A549 (cell line): ENCODE measurements at regions not wholly inside any gene's neighbourhood (a gene's known extent, or its start where the extent isn't known, plus 50 kb on each side); places are given as distances from the start of the nearest gene placed in this dataset.

Source experiments
- ATAC-seq, 2 experiments: fragments of 200-7000 bp in 1 of 2; fragments of >200 bp in 1 of 2; cut with Nextera tagmentation in 1 of 2; cut with Tn5 transposase in 1 of 2; 3 replicates each; pipeline versions ENCODE4 v1.8.0 to v1.9.1; 2018 to 2020; ENCODE audit warnings: mild to moderate bottlenecking in 1 of 2, moderate library complexity in 1 of 2
- CTCF ChIA-PET: fragments of 300-600 bp; sonication (Branson Sonifier 250); formaldehyde crosslinking; extraction: SDS; loops from one replicate; lab custom pipeline; 2021; ENCODE audit warnings: antibody characterized with exemption, inconsistent platforms; lab: Yijun Ruan, JAX
- POLR2A ChIA-PET: fragments of 350-600 bp; formaldehyde crosslinking; extraction: SDS; loops from one replicate; lab custom pipeline; 2021; ENCODE audit warnings: antibody characterized with exemption, inconsistent platforms; lab: Yijun Ruan, JAX
- DNase-seq, 2 experiments: peaks; one replicate each; pipeline versions ENCODE4 v3.0.0 to v3.0.0-alpha.2; 2011 to 2016; ENCODE audit warnings: low read depth in 1 of 2, low spot score in 1 of 2
- FAIRE-seq: peaks from 2 replicates; lab custom pipeline; 2011; peaks lifted over from hg19 to GRCh38; lab: Jason Lieb, UNC
- H3K27ac ChIP-seq, 2 experiments: fragments of >200 bp; sonication (Bioruptor Twin); formaldehyde crosslinking; 3 replicates each; pipeline ENCODE4 v1.5.1; 2016 to 2017
- H3K4me1 ChIP-seq: fragments of >200 bp; sonication (Bioruptor Twin); formaldehyde crosslinking; 3 replicates; pipeline ENCODE4 v1.6.1; 2016
- H3K4me2 ChIP-seq: fragments of >200 bp; sonication (Bioruptor Twin); formaldehyde crosslinking; 3 replicates; pipeline ENCODE4 v1.6.1; 2016
- H3K4me3 ChIP-seq: fragments of >200 bp; sonication (Bioruptor Twin); formaldehyde crosslinking; 3 replicates; pipeline ENCODE4 v1.5.1; 2016
- H3K9me3 ChIP-seq: fragments of >200 bp; sonication (Bioruptor Twin); formaldehyde crosslinking; 3 replicates; pipeline ENCODE4 v1.6.1; 2016
- CTCF ChIP-seq: fragments of >200 bp; sonication (Bioruptor Twin); formaldehyde crosslinking; IDR thresholded peaks from 3 replicates; pipeline ENCODE4 v1.5.1; 2016
- E2F6 ChIP-seq: IDR thresholded peaks from 2 replicates; pipeline ENCODE4 v1.6.1; 2012; ENCODE audit warnings: low read depth, borderline replicate concordance
- EHF ChIP-seq: fragments of 250-450 bp; sonication (Bioruptor Pico); IDR thresholded peaks from 2 replicates; pipeline ENCODE4 v1.5.0; 2020; ENCODE audit warnings: mild to moderate bottlenecking
- EHMT2 ChIP-seq: fragments of 200-600 bp; sonication (generic); IDR thresholded peaks from 2 replicates; pipeline ENCODE4 v1.6.1; 2016; ENCODE audit warnings: antibody characterized with exemption, low read depth, mild to moderate bottlenecking, moderate library complexity
- ESRRA ChIP-seq: fragments of 150-350 bp; IDR thresholded peaks from 2 replicates; pipeline ENCODE4 v1.6.1; 2014; ENCODE audit warnings: mild to moderate bottlenecking, low read length, borderline replicate concordance
- FOSB ChIP-seq: fragments of 250-450 bp; sonication (Bioruptor Pico); IDR thresholded peaks from 2 replicates; pipeline ENCODE4 v1.5.0; 2020; ENCODE audit warnings: mild to moderate bottlenecking, moderate library complexity
- FOSL2 ChIP-seq, 2 experiments: fragments of 450-650 bp in 1 of 2; fragments of >200 bp in 1 of 2; sonication (Bioruptor Twin) in 1 of 2; formaldehyde crosslinking; IDR thresholded peaks; 2 replicates each; pipeline versions ENCODE4 v1.5.0 to v1.6.1; 2016 to 2020; ENCODE audit warnings: mild to moderate bottlenecking in 1 of 2, moderate library complexity in 1 of 2
- HEYL ChIP-seq: fragments of 250-450 bp; sonication (Bioruptor Pico); IDR thresholded peaks from 2 replicates; pipeline ENCODE4 v1.8.0; 2021; ENCODE audit warnings: mild to moderate bottlenecking, moderate library complexity
- HOXB13 ChIP-seq: fragments of 250-450 bp; sonication (Bioruptor Pico); IDR thresholded peaks from 2 replicates; pipeline ENCODE4 v1.5.0; 2020; ENCODE audit warnings: low read depth, mild to moderate bottlenecking, moderate library complexity
- HOXB5 ChIP-seq: fragments of 250-450 bp; sonication (Bioruptor Pico); IDR thresholded peaks from 2 replicates; pipeline ENCODE4 v1.5.0; 2020; ENCODE audit warnings: mild to moderate bottlenecking, moderate library complexity
- JUNB ChIP-seq: fragments of >200 bp; sonication (Bioruptor Twin); formaldehyde crosslinking; IDR thresholded peaks from 2 replicates; pipeline ENCODE4 v1.6.1; 2016
- MAFK ChIP-seq: fragments of 450-650 bp; IDR thresholded peaks from 2 replicates; pipeline ENCODE4 v1.6.1; 2014; ENCODE audit not compliant: partially characterized antibody
- MAZ ChIP-seq: fragments of 150-350 bp; IDR thresholded peaks from 2 replicates; pipeline ENCODE4 v1.6.1; 2014; ENCODE audit warnings: antibody characterized with exemption, low read depth, low read length, borderline replicate concordance
- PHF8 ChIP-seq: fragments of 200-600 bp; sonication (generic); IDR thresholded peaks from 2 replicates; pipeline ENCODE4 v1.6.1; 2016; ENCODE audit warnings: low read depth, mild to moderate bottlenecking, antibody characterized with exemption, moderate library complexity, borderline replicate concordance
- RAD21 ChIP-seq, 2 experiments: fragments of >200 bp in 1 of 2; sonication (Bioruptor Twin) in 1 of 2; formaldehyde crosslinking in 1 of 2; IDR thresholded peaks in 1 of 2; conservative IDR thresholded peaks in 1 of 2; 2 replicates in 1 of 2; 3 replicates in 1 of 2; pipeline ENCODE4 v1.6.1; 2012 to 2018; ENCODE audit warnings: inconsistent platforms in 1 of 2
- RCOR1 ChIP-seq: fragments of 150-350 bp; IDR thresholded peaks from 2 replicates; pipeline ENCODE4 v1.6.1; 2014; ENCODE audit warnings: antibody characterized with exemption, low read length, low read depth
- RFX5 ChIP-seq: fragments of 450-650 bp; IDR thresholded peaks from 2 replicates; pipeline ENCODE4 v1.7.1; 2014; ENCODE audit warnings: antibody characterized with exemption, mild to moderate bottlenecking, moderate library complexity
- SMC3 ChIP-seq: fragments of >200 bp; sonication (Bioruptor Twin); formaldehyde crosslinking; IDR thresholded peaks from 3 replicates; pipeline ENCODE4 v1.6.1; 2018; ENCODE audit warnings: inconsistent platforms
- TFCP2L1 ChIP-seq: fragments of 250-450 bp; sonication (Bioruptor Pico); IDR thresholded peaks from 2 replicates; pipeline ENCODE4 v1.5.0; 2021; ENCODE audit warnings: mild to moderate bottlenecking
- USF2 ChIP-seq: fragments of 450-650 bp; IDR thresholded peaks from 2 replicates; pipeline ENCODE4 v1.6.1; 2014; ENCODE audit warnings: antibody characterized with exemption
- ZNF302 ChIP-seq: fragments of 250-450 bp; sonication (Bioruptor Pico); IDR thresholded peaks from 2 replicates; pipeline ENCODE4 v1.9.0; 2021; ENCODE audit warnings: inconsistent platforms, mild to moderate bottlenecking, moderate library complexity
- ZSCAN20 ChIP-seq: fragments of 250-450 bp; sonication (Bioruptor Pico); IDR thresholded peaks from 2 replicates; pipeline ENCODE4 v1.8.0; 2022; ENCODE audit warnings: mild to moderate bottlenecking, moderate library complexity
- WGBS: methylation state at CpG from one replicate; pipeline ENCODE4 v1.1.6; 2017; ENCODE audit errors: missing lambda C conversion rate; 5-methylcytosine and 5-hydroxymethylcytosine counted together
- TF ChIP-seq, protein P1 (sequence below): fragments of 250-450 bp; sonication (Bioruptor Pico); IDR thresholded peaks from 2 replicates; pipeline ENCODE4 v1.5.0; 2020; ENCODE audit warnings: low read depth, mild to moderate bottlenecking, moderate library complexity
- TF ChIP-seq, protein P2 (sequence below): IDR thresholded peaks from 2 replicates; pipeline ENCODE4 v1.6.1; 2012

DNA sequence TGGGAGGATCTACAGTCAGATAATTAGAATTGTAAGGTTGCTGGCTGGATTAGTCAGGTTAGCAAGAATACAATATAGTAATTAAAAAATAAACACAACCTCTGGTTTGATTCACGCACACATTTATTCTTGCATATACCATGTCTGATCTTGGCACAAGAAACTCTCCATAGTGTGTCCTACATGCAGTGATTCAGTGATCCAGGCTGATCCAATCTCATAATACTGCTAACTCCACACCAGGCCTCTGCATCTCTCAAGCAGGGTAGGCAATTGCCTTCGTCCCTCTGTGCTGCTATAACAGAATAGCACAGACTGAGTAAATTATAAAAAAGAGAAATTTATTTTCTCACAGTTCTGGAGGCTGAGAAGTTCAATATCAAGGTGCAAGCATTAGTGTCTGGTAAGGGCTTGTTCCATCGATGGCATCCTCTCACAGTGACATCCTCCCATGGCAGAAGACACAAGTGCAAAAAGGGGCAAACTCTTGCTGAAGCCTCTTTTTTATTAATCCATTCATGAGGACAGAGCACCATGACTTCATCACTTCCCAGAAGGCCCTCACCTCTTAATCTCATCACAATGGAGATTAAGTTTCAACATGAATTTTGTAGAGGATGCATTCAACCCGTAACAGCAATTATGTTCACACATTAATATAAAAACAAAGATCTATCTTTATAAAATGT is 741.0 kb upstream of the NCAM2 start:
- WGBS, result 10% methylated on average over 4 of the region's 4 CpGs
- H3K27ac ChIP-seq, result no peak overlapping the region
- CTCF ChIA-PET, result no interaction called here
- TF ChIP-seq USF2, result no peak
- no peak for TF ChIP-seq JUNB
- TF ChIP-seq EHF (CRISPR knock-in tag), result no peak
- TF ChIP-seq PHF8, result no peak
- TF ChIP-seq MAFK, result no peak
- TF ChIP-seq RFX5, result no peak
- no peak for TF ChIP-seq TFCP2L1 (CRISPR knock-in tag)
- no peak for TF ChIP-seq HOXB13 (CRISPR knock-in tag)
- no peak for TF ChIP-seq HEYL (CRISPR knock-in tag)
- no peak for TF ChIP-seq FOSB (CRISPR knock-in tag)
- TF ChIP-seq CTCF, result no peak
- no peak for TF ChIP-seq ESRRA
- TF ChIP-seq FOSL2 (IDR thresholded peaks at IDR 0.05), result no peak
- no peak for TF ChIP-seq FOSL2 (CRISPR knock-in tag; IDR thresholded peaks at IDR 0.05)
- TF ChIP-seq, protein P1, sequence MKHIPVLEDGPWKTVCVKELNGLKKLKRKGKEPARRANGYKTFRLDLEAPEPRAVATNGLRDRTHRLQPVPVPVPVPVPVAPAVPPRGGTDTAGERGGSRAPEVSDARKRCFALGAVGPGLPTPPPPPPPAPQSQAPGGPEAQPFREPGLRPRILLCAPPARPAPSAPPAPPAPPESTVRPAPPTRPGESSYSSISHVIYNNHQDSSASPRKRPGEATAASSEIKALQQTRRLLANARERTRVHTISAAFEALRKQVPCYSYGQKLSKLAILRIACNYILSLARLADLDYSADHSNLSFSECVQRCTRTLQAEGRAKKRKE (CRISPR knock-in tag), result no peak
- no peak for TF ChIP-seq E2F6
- no peak for TF ChIP-seq SMC3
- TF ChIP-seq MAZ, result no peak
- TF ChIP-seq, all 56 proteins: peak for 0
- H3K9me3 ChIP-seq, result no peaks in the 10 kb centered on the region
- no peak for FAIRE-seq
- DNase-seq, result no peak
- POLR2A ChIA-PET, result no interaction called here
- H3K4me2 ChIP-seq, result no peak overlapping the region
- no peak overlapping the region for H3K4me3 ChIP-seq
- ATAC-seq, result no peak
- no peaks in the 10 kb centered on the region for H3K4me1 ChIP-seq

- no peak overlapping the region for H3K4me2 ChIP-seq
- no peaks in the 10 kb centered on the region for H3K9me3 ChIP-seq
- DNase-seq, result no peak
- H3K27ac ChIP-seq, result no peak overlapping the region
- CTCF ChIA-PET, result no interaction called here
- no peak for ATAC-seq
- no peaks in the 10 kb centered on the region for H3K4me1 ChIP-seq
- WGBS, result 15% methylated on average over 2 of the region's 2 CpGs
- TF ChIP-seq RCOR1 (no peak), HOXB5 (CRISPR knock-in tag) (no peak), ZSCAN20 (CRISPR knock-in tag) (no peak), ZNF302 (no peak), RAD21 (conservative IDR thresholded peaks at IDR 0.05 in 1 of 2, IDR thresholded peaks at IDR 0.05 in 1 of 2) (no peak), EHMT2 (no peak)
- TF ChIP-seq, protein P2, sequence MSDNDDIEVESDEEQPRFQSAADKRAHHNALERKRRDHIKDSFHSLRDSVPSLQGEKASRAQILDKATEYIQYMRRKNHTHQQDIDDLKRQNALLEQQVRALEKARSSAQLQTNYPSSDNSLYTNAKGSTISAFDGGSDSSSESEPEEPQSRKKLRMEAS, result no peak
- H3K4me3 ChIP-seq, result no peak overlapping the region
- POLR2A ChIA-PET, result no interaction called here
- no peak for FAIRE-seq
These were observed 739.7 kb upstream of the NCAM2 start for GRCh38 chr21:20258542-20258941.
